ENCODE measurements at regions not wholly inside any gene's neighbourhood (a gene's known extent, or its start where the extent isn't known, plus 50 kb on each side); places are given as distances from the start of the nearest gene placed in this dataset.

DNA sequence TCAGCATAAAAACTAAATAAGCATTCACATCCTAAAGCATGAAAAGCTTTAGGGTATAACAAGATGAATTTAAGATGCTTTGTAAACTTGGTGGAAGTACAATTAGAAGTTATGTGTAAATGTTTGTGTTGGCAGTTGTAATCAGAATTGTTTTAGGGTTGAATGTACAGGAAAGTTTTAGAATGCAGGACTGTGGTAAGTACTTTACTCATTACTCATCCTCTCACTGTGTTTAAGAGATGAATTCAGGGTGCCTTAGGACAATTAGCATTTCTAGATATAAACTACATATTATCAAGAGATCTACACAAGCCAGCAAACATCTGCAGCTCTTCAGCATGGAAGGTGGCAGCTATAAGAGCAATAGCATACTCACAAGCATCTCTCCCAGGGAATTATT is 77.5 kb upstream of the ELOVL6 start:
- Histone ChIP-seq H3K4me2 (ENCODE audit: low read depth, low read length, poor library complexity, severe bottlenecking) (no peak overlapping the region), H3K4me3 (ENCODE audit: low read length, poor library complexity, severe bottlenecking) (no peak overlapping the region), H3K9ac (ENCODE audit: low read depth, low read length, poor library complexity, severe bottlenecking) (no peak overlapping the region), H2AFZ (ENCODE audit: low read length) (no peak overlapping the region), H3K36me3 (ENCODE audit: insufficient read depth, low read length) (no peaks in the 10 kb centered on the region), H3K79me2 (ENCODE audit: insufficient read depth, low read length) (no peaks in the 10 kb centered on the region), H4K20me1 (ENCODE audit: insufficient read depth, low read length, poor library complexity, severe bottlenecking) (no peaks in the 10 kb centered on the region), H3K9me3 (ENCODE audit: insufficient read depth, low read depth, low read length) (no peaks in the 10 kb centered on the region), H3F3A (ENCODE audit: low read depth) (no peaks in the 10 kb centered on the region), H3K27me3 (ENCODE audit: insufficient read depth, low read length, poor library complexity, severe bottlenecking) (no peaks in the 10 kb centered on the region), H3K4me1 (ENCODE audit: insufficient read depth, low read length, poor library complexity, severe bottlenecking) (no peaks in the 10 kb centered on the region), H3K9me2 (replicated peaks; ENCODE audit: low read depth, low read length) (no peaks in the 10 kb centered on the region)
- TF ChIP-seq EZH2phosphoT487 (IDR thresholded peaks at IDR 0.05; ENCODE audit: borderline replicate concordance): no peak
- TF ChIP-seq CTCF (conservative IDR thresholded peaks at IDR 0.05; ENCODE audit: low read length): no peak

GRCh38 chr4:110271986-110272385 is 73.6 kb upstream of the ELOVL6 start:
- H3K4me1 ChIP-seq (ENCODE audit: insufficient read depth, low read length, poor library complexity, severe bottlenecking): no peaks in the 10 kb centered on the region
- H3K4me3 ChIP-seq (ENCODE audit: low read length, poor library complexity, severe bottlenecking): no peak overlapping the region
- H3K9me3 ChIP-seq (ENCODE audit: insufficient read depth, low read depth, low read length): no peaks in the 10 kb centered on the region
- no peaks in the 10 kb centered on the region for H3K79me2 ChIP-seq (ENCODE audit: insufficient read depth, low read length)
- no peaks in the 10 kb centered on the region for H3K36me3 ChIP-seq (ENCODE audit: insufficient read depth, low read length)
- H3F3A ChIP-seq (ENCODE audit: low read depth): no peaks in the 10 kb centered on the region
- H3K4me2 ChIP-seq (ENCODE audit: low read depth, low read length, poor library complexity, severe bottlenecking): no peak overlapping the region
- no peak overlapping the region for H3K9ac ChIP-seq (ENCODE audit: low read depth, low read length, poor library complexity, severe bottlenecking)
- no peaks in the 10 kb centered on the region for H4K20me1 ChIP-seq (ENCODE audit: insufficient read depth, low read length, poor library complexity, severe bottlenecking)
- TF ChIP-seq EZH2phosphoT487 (IDR thresholded peaks at IDR 0.05; ENCODE audit: borderline replicate concordance) (no peak), CTCF (conservative IDR thresholded peaks at IDR 0.05; ENCODE audit: low read length) (no peak)
- no peaks in the 10 kb centered on the region for H3K27me3 ChIP-seq (ENCODE audit: insufficient read depth, low read length, poor library complexity, severe bottlenecking)
- no peaks in the 10 kb centered on the region for H3K9me2 ChIP-seq (replicated peaks; ENCODE audit: low read depth, low read length)
- H2AFZ ChIP-seq (ENCODE audit: low read length): no peak overlapping the region

- H3K4me3 ChIP-seq (ENCODE audit: low read length, poor library complexity, severe bottlenecking): no peak overlapping the region
These were observed 72.2 kb upstream of the ELOVL6 start for GRCh38 chr4:110270492-110271197.

More at GRCh38 chr4:110270492-110271197, 72.2 kb upstream of the ELOVL6 start:
- H3F3A ChIP-seq (ENCODE audit: low read depth): no peaks in the 10 kb centered on the region
- no peak overlapping the region for H3K4me2 ChIP-seq (ENCODE audit: low read depth, low read length, poor library complexity, severe bottlenecking)
- H3K36me3 ChIP-seq (ENCODE audit: insufficient read depth, low read length): no peaks in the 10 kb centered on the region
- H3K79me2 ChIP-seq (ENCODE audit: insufficient read depth, low read length): no peaks in the 10 kb centered on the region
- H3K27me3 ChIP-seq (ENCODE audit: insufficient read depth, low read length, poor library complexity, severe bottlenecking): no peaks in the 10 kb centered on the region
- TF ChIP-seq CTCF (conservative IDR thresholded peaks at IDR 0.05; ENCODE audit: low read length) (no peak), EZH2phosphoT487 (IDR thresholded peaks at IDR 0.05; ENCODE audit: borderline replicate concordance) (no peak)
- H3K9me3 ChIP-seq (ENCODE audit: insufficient read depth, low read depth, low read length): no peaks in the 10 kb centered on the region
- H3K4me1 ChIP-seq (ENCODE audit: insufficient read depth, low read length, poor library complexity, severe bottlenecking): no peaks in the 10 kb centered on the region
- no peak overlapping the region for H2AFZ ChIP-seq (ENCODE audit: low read length)
- no peaks in the 10 kb centered on the region for H3K9me2 ChIP-seq (replicated peaks; ENCODE audit: low read depth, low read length)
- no peak overlapping the region for H3K9ac ChIP-seq (ENCODE audit: low read depth, low read length, poor library complexity, severe bottlenecking)
- H4K20me1 ChIP-seq (ENCODE audit: insufficient read depth, low read length, poor library complexity, severe bottlenecking): no peaks in the 10 kb centered on the region
